ENCODE measurements at regions not wholly inside any gene's neighbourhood (a gene's known extent, or its start where the extent isn't known, plus 50 kb on each side); places are given as distances from the start of the nearest gene placed in this dataset.

DNA sequence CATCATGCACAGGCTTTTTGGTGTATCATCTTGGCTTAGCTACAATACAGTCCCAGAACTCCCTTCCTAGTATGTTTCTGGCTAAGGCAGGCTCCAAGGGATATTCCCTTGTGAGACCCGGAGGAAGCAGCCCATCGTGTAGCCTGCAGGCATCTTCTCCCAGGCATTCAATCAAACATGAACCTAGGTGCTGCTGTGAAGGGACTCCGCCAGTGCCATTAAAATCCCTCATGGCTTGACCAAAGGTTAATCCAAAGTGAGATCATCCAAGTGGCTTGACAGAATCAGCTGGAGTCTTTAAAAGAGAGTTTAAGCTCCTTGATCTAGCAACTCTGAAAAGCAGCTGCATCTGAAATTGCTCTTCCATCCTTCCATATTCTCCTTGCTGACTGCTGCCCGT lies 333.9 kb downstream of the DIRAS2 start:
- 66% methylated on average over 3 of the region's 4 CpGs for WGBS (ENCODE audit: low lambda C conversion rate)
- no peak overlapping the region for H3K4me3 ChIP-seq (ENCODE audit: low read depth in 2 of 2, low read length in 1 of 2)
- H3K79me2 ChIP-seq (ENCODE audit: insufficient read depth), result no peaks in the 10 kb centered on the region
- no peaks in the 10 kb centered on the region for H3K27me3 ChIP-seq (ENCODE audit: insufficient read depth)
- H3K36me3 ChIP-seq (replicated peaks in 1 of 2; ENCODE audit: control insufficient read depth in 1 of 2, insufficient read depth in 2 of 2, low read length in 1 of 2), result no peaks in the 10 kb centered on the region
- H3F3A ChIP-seq (replicated peaks; ENCODE audit: insufficient read depth), result no peaks in the 10 kb centered on the region
- no peak overlapping the region for H3K4me2 ChIP-seq
- H3K9me3 ChIP-seq, result no peaks in the 10 kb centered on the region
- no peak for DNase-seq
- H4K20me1 ChIP-seq (ENCODE audit: insufficient read depth), result no peaks in the 10 kb centered on the region
- H3K4me1 ChIP-seq (ENCODE audit: control insufficient read depth in 1 of 2, insufficient read depth in 2 of 2, low read depth in 1 of 2, low read length in 1 of 2), result peaks cover 0 to 40% of the 10 kb centered on the region in 2 experiments; a peak in 2 of 4 replicates
- ChIA-PET POLR2A (no interaction called here), CTCF (interaction anchor here (1.0 to 2.0 kb wide), 3 partner anchors 10 to 21 kb away, joined by 4 to 5 read pairs (median 5); no protein-coding TSS in a partner anchor)
- TF ChIP-seq, protein P1, sequence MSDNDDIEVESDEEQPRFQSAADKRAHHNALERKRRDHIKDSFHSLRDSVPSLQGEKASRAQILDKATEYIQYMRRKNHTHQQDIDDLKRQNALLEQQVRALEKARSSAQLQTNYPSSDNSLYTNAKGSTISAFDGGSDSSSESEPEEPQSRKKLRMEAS (IDR thresholded peaks at IDR 0.05; ENCODE audit: low read depth), result no peak
- TF ChIP-seq FOXM1 (IDR thresholded peaks at IDR 0.05; ENCODE audit: low read depth), result no peak
- TF ChIP-seq MEF2A (IDR thresholded peaks at IDR 0.05; ENCODE audit: borderline replicate concordance, low read depth), result no peak
- TF ChIP-seq, protein P2, sequence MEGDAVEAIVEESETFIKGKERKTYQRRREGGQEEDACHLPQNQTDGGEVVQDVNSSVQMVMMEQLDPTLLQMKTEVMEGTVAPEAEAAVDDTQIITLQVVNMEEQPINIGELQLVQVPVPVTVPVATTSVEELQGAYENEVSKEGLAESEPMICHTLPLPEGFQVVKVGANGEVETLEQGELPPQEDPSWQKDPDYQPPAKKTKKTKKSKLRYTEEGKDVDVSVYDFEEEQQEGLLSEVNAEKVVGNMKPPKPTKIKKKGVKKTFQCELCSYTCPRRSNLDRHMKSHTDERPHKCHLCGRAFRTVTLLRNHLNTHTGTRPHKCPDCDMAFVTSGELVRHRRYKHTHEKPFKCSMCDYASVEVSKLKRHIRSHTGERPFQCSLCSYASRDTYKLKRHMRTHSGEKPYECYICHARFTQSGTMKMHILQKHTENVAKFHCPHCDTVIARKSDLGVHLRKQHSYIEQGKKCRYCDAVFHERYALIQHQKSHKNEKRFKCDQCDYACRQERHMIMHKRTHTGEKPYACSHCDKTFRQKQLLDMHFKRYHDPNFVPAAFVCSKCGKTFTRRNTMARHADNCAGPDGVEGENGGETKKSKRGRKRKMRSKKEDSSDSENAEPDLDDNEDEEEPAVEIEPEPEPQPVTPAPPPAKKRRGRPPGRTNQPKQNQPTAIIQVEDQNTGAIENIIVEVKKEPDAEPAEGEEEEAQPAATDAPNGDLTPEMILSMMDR (IDR thresholded peaks at IDR 0.05), result no peak
- no peak for TF ChIP-seq RAD21 (IDR thresholded peaks at IDR 0.05; ENCODE audit: low read length)
- TF ChIP-seq TCF12 (IDR thresholded peaks at IDR 0.05), result no peak
- no peak for TF ChIP-seq CHD2 (IDR thresholded peaks at IDR 0.05; ENCODE audit: low read length, partially characterized antibody)
- no peak for TF ChIP-seq RFX5 (IDR thresholded peaks at IDR 0.05; ENCODE audit: low read length)
- no peak for TF ChIP-seq EZH2phosphoT487 (IDR thresholded peaks at IDR 0.05; ENCODE audit: borderline replicate concordance, low read depth)
- TF ChIP-seq, protein P3, sequence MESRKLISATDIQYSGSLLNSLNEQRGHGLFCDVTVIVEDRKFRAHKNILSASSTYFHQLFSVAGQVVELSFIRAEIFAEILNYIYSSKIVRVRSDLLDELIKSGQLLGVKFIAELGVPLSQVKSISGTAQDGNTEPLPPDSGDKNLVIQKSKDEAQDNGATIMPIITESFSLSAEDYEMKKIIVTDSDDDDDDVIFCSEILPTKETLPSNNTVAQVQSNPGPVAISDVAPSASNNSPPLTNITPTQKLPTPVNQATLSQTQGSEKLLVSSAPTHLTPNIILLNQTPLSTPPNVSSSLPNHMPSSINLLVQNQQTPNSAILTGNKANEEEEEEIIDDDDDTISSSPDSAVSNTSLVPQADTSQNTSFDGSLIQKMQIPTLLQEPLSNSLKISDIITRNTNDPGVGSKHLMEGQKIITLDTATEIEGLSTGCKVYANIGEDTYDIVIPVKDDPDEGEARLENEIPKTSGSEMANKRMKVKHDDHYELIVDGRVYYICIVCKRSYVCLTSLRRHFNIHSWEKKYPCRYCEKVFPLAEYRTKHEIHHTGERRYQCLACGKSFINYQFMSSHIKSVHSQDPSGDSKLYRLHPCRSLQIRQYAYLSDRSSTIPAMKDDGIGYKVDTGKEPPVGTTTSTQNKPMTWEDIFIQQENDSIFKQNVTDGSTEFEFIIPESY (IDR thresholded peaks at IDR 0.05; ENCODE audit: borderline replicate concordance, low read depth), result no peak
- no peak for TF ChIP-seq POLR2AphosphoS5 (IDR thresholded peaks at IDR 0.05; ENCODE audit: low read depth, low read length)
- no peak for TF ChIP-seq RCOR1 (IDR thresholded peaks at IDR 0.05; ENCODE audit: low read length)
- no peak for TF ChIP-seq ELF1 (IDR thresholded peaks at IDR 0.05)
- no peak for TF ChIP-seq JUND (IDR thresholded peaks at IDR 0.05)
- TF ChIP-seq, protein P4, sequence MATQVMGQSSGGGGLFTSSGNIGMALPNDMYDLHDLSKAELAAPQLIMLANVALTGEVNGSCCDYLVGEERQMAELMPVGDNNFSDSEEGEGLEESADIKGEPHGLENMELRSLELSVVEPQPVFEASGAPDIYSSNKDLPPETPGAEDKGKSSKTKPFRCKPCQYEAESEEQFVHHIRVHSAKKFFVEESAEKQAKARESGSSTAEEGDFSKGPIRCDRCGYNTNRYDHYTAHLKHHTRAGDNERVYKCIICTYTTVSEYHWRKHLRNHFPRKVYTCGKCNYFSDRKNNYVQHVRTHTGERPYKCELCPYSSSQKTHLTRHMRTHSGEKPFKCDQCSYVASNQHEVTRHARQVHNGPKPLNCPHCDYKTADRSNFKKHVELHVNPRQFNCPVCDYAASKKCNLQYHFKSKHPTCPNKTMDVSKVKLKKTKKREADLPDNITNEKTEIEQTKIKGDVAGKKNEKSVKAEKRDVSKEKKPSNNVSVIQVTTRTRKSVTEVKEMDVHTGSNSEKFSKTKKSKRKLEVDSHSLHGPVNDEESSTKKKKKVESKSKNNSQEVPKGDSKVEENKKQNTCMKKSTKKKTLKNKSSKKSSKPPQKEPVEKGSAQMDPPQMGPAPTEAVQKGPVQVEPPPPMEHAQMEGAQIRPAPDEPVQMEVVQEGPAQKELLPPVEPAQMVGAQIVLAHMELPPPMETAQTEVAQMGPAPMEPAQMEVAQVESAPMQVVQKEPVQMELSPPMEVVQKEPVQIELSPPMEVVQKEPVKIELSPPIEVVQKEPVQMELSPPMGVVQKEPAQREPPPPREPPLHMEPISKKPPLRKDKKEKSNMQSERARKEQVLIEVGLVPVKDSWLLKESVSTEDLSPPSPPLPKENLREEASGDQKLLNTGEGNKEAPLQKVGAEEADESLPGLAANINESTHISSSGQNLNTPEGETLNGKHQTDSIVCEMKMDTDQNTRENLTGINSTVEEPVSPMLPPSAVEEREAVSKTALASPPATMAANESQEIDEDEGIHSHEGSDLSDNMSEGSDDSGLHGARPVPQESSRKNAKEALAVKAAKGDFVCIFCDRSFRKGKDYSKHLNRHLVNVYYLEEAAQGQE (IDR thresholded peaks at IDR 0.05; ENCODE audit: low read depth, low read length), result no peak
- TF ChIP-seq GABPA (IDR thresholded peaks at IDR 0.05; ENCODE audit: low read depth), result no peak
- TF ChIP-seq, protein P5, sequence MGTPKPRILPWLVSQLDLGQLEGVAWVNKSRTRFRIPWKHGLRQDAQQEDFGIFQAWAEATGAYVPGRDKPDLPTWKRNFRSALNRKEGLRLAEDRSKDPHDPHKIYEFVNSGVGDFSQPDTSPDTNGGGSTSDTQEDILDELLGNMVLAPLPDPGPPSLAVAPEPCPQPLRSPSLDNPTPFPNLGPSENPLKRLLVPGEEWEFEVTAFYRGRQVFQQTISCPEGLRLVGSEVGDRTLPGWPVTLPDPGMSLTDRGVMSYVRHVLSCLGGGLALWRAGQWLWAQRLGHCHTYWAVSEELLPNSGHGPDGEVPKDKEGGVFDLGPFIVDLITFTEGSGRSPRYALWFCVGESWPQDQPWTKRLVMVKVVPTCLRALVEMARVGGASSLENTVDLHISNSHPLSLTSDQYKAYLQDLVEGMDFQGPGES (IDR thresholded peaks at IDR 0.05; ENCODE audit: low read depth, low read length), result no peak
- no peak for TF ChIP-seq SMC3 (IDR thresholded peaks at IDR 0.05; ENCODE audit: low read depth, low read length)
- H3K9ac ChIP-seq, result no peak overlapping the region
- H3K9me2 ChIP-seq, result no peaks in the 10 kb centered on the region
- H3K27ac ChIP-seq (ENCODE audit: low read depth in 2 of 2, low read length in 1 of 2), result peak overlapping the region in 1 of 2 experiments; percentile 97; a peak in 2 of 4 replicates
- no peak overlapping the region for H2AFZ ChIP-seq (ENCODE audit: low read depth)

Measured in SK-N-SH (cell line).